Kidney epithelial cell (primary cell): ENCODE measurements at regions not wholly inside any gene's neighbourhood (a gene's known extent, or its start where the extent isn't known, plus 50 kb on each side); places are given as distances from the start of the nearest gene placed in this dataset.

ENCODE experiments used
- DNase-seq: peaks from one replicate; pipeline ENCODE4 v3.0.0-alpha.2; 2010; ENCODE audit warnings: low read depth
- H3K27me3 ChIP-seq: 2 replicates; pipeline ENCODE4 v1.6.0; 2011; ENCODE audit warnings: low read length; ENCODE audit not compliant: control insufficient read depth, insufficient read depth
- H3K36me3 ChIP-seq: 2 replicates; pipeline ENCODE4 v1.5.1; 2011; ENCODE audit warnings: low read length; ENCODE audit not compliant: control insufficient read depth, insufficient read depth
- H3K4me3 ChIP-seq: 2 replicates; pipeline ENCODE4 v1.5.1; 2011; ENCODE audit warnings: low read depth, mild to moderate bottlenecking, control low read depth, low read length
- TF ChIP-seq, protein P1 (sequence below): IDR thresholded peaks from 2 replicates; pipeline ENCODE4 v1.5.1; 2011; ENCODE audit warnings: mild to moderate bottlenecking, moderate library complexity, low read length, control low read depth, inconsistent platforms; ENCODE audit not compliant: insufficient read depth, poor library complexity, severe bottlenecking

DNA sequence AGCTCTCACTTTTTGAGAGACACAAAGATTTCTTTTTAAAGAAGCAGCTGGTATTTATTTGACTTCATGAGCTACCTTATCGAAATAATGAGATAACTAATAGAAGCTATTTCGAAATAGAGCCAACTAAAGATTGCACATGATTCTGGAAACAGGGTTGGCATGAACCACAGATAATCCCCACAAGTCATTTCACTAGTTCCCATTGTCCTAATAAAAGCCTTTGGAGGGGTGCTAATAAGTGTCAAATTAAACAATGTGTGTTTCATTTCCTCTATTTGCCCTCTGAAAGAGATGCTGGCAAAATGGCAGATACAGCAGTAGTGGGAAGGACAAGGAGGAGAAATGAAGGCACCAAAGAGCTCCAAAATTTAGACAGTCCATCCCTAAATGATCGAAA, 78.6 kb upstream of the RIPOR2 start:
- H3K36me3 ChIP-seq: no peaks in the 10 kb centered on the region
- H3K27me3 ChIP-seq: no peaks in the 10 kb centered on the region
- no peak overlapping the region for H3K4me3 ChIP-seq
- DNase-seq: no peak
- TF ChIP-seq, protein P1, sequence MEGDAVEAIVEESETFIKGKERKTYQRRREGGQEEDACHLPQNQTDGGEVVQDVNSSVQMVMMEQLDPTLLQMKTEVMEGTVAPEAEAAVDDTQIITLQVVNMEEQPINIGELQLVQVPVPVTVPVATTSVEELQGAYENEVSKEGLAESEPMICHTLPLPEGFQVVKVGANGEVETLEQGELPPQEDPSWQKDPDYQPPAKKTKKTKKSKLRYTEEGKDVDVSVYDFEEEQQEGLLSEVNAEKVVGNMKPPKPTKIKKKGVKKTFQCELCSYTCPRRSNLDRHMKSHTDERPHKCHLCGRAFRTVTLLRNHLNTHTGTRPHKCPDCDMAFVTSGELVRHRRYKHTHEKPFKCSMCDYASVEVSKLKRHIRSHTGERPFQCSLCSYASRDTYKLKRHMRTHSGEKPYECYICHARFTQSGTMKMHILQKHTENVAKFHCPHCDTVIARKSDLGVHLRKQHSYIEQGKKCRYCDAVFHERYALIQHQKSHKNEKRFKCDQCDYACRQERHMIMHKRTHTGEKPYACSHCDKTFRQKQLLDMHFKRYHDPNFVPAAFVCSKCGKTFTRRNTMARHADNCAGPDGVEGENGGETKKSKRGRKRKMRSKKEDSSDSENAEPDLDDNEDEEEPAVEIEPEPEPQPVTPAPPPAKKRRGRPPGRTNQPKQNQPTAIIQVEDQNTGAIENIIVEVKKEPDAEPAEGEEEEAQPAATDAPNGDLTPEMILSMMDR: no peak

DNA sequence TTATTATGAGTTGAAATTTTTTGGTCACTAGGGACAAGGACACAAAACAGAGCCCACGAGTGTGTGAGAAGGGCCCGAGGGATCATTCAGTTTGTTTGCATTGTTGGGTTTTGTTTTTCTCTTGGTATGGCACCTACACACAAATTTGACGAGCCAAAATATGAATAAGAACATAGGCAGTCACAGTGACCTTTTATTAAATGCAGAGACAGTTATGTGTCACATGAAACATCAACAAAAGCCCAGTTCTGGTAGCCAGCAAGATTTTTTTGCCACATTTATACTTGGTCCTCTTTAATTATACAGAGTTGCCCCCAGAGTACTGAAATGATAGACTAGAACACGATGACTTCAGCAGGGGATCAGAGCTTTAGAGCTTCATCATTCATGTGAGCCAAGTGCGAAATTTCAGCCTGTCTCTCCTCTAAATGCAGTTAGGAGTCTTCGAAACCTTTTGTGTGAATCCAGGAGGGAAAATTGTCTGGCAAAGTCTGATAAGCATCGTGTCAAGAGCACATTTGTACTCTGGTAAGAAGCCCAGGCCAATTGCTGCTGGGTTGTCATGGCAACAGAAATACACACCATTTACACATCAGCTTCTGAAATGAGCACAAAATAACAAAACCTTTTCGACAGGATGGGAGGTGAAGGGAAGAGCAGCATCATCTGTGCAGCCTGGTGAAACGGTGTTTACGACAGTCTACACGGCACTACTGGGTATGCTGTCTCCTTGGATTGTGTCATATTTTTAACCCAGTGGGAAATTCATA, 79.2 kb upstream of the RIPOR2 start:
- no peak for DNase-seq
- TF ChIP-seq, protein P1: no peak
- Histone ChIP-seq H3K4me3 (no peak overlapping the region), H3K27me3 (no peaks in the 10 kb centered on the region), H3K36me3 (no peaks in the 10 kb centered on the region)

DNA sequence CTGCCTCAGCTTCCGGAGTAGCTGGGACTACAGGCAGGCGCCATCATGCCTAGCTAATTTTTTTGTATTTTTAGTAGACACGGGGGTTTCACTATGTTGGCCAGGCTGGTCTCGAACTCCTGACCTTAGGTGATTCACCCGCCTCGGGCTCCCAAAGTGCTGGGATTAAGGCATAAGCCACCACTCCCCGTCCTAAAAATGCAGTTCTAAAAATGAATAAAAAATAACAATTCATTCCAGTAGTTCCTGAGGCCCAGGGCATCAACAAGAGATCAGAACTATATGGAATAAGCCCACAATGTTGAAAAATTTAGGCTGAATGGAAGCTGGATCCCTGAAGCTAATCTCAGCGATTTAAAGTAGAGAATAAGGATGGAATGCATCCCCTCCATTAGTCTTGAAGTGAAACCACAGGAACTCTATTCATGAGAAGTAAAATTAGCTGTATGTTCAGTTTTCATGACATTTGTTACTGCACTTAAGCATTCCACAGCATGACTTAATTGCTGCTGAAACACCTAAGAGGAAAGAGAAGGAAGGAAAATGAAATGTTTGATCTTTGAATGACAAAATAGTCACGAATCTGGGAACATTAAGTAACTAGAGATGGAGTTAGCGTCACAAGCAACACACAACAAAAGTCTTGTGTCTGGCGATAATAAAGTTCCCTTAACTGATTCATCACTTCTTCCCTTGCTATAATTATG, 80.4 kb upstream of the RIPOR2 start:
- DNase-seq: no peak
- TF ChIP-seq, protein P1: no peak
- Histone ChIP-seq H3K27me3 (no peaks in the 10 kb centered on the region), H3K4me3 (no peak overlapping the region), H3K36me3 (no peaks in the 10 kb centered on the region)

DNA sequence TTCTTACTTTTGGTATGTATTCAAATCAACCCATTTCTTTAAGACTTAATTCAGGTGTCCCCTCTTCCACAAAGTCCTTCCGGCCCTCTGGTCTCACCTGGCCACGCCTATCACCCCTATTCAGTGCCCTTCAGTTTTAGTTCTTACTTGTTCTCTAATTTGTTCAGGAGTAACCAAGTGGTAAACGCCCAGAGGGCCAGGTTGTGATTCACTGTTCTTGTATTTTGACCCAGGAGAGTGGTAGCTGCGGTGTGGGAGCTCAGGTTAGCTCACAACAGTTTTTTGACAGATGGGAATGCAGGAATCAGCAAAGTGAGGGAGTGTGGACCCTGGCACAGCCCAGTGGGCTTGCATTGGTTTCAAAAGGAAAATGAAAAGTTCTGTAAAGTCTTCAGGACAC, 81.7 kb upstream of the RIPOR2 start:
- Histone ChIP-seq H3K4me3 (no peak overlapping the region), H3K27me3 (no peaks in the 10 kb centered on the region), H3K36me3 (no peaks in the 10 kb centered on the region)
- DNase-seq: no peak
- TF ChIP-seq, protein P1: no peak

DNA sequence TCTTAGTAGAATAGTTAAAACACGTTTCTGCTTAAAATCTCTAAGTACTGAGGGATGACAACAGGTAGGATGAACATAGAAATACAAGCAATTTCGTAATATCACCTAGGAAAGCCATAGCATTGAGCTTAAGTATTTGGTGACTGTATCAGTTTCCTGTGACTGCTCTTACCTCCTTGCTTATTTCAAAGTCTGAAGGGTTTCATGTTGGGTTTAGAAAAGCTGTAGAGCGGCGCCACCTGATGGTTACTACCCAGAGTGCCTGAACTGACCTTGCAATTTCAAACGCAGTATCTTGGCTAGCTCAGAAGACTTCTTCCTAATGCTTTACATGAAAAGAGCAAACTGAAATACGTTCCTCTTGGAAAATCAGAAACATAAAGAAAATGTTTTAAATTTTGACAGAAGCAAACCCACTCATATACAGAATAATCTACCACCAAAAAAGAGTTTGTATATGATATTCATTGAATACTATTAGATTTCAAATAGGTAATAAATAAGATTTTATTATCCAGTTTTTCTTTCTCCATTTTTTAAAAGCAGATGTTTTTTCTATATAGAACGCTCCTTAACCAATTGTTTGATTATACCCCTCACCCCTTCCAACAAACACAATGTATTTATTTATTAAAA, 82.3 kb upstream of the RIPOR2 start:
- Histone ChIP-seq H3K27me3 (no peaks in the 10 kb centered on the region), H3K36me3 (no peaks in the 10 kb centered on the region), H3K4me3 (no peak overlapping the region)
- DNase-seq: no peak
- TF ChIP-seq, protein P1: peak; percentile 49

DNA sequence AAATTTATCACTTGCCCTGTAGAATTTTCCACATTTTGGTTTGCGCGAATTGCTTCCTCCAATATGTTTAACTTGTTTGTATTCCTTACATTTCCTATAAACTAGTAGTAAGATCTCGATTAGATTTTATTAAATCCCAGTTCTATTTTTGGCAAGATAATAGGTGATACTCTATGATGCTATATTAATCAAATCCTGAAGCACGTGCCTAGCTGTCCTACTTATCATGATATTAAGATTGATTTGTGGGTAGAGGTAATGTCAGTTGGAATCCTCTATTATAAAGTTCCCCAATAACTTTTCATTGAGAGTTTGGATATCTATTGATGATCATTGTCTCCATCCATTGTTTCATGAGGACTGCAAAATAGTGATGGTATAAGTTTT, 82.8 kb upstream of the RIPOR2 start:
- no peak overlapping the region for H3K4me3 ChIP-seq
- no peak for DNase-seq
- no peaks in the 10 kb centered on the region for H3K36me3 ChIP-seq
- no peaks in the 10 kb centered on the region for H3K27me3 ChIP-seq
- TF ChIP-seq, protein P1: no peak
